CD4-positive, alpha-beta memory T cell (primary cell): ENCODE measurements at regions not wholly inside any gene's neighbourhood (a gene's known extent, or its start where the extent isn't known, plus 50 kb on each side); places are given as distances from the start of the nearest gene placed in this dataset.

Experiments used
- CTCF ChIA-PET: fragments of 350-600 bp; sonication (Branson Sonifier 250); formaldehyde crosslinking; loops from one replicate; lab custom pipeline; 2021; ENCODE audit warnings: inconsistent platforms; ENCODE audit not compliant: partially characterized antibody; lab: Charles Lee
- POLR2A ChIA-PET: fragments of 350-600 bp; sonication (Branson Sonifier 250); formaldehyde crosslinking; loops from one replicate; lab custom pipeline; 2021; ENCODE audit not compliant: partially characterized antibody; lab: Charles Lee
- DNase-seq, 5 donors: peaks; one replicate each; pipeline versions ENCODE4 v3.0.0 to v3.0.0-alpha.2; 2020 to 2022; ENCODE audit warnings: mixed read lengths in 1 of 5
- H3K27ac ChIP-seq: one replicate; pipeline ENCODE4 v1.7.0; 2013; ENCODE audit warnings: low read depth, low read length
- H3K27me3 ChIP-seq: 2 replicates; pipeline ENCODE4 v1.7.0; 2013; ENCODE audit warnings: mild to moderate bottlenecking, low read length, moderate library complexity; ENCODE audit not compliant: insufficient read depth
- H3K36me3 ChIP-seq: 2 replicates; pipeline ENCODE4 v1.7.0; 2013; ENCODE audit warnings: mild to moderate bottlenecking, low read length, moderate library complexity; ENCODE audit not compliant: insufficient read depth
- H3K4me1 ChIP-seq: 2 replicates; pipeline ENCODE4 v1.7.0; 2013; ENCODE audit warnings: mild to moderate bottlenecking, low read length, moderate library complexity; ENCODE audit not compliant: insufficient read depth
- H3K4me3 ChIP-seq, 2 donors: one replicate each; pipeline ENCODE4 v1.7.0; 2013; ENCODE audit warnings: low read length in 2 of 2, mild to moderate bottlenecking in 1 of 2
- H3K9me3 ChIP-seq, 2 donors: one replicate each; pipeline ENCODE4 v1.7.0; 2013; ENCODE audit warnings: low read length in 2 of 2, control low read depth in 1 of 2; ENCODE audit not compliant: control insufficient read depth in 1 of 2
- H3K27ac Mint-ChIP-seq, 7 donors: one replicate each; pipeline ENCODE4 v1.8.0; 2020 to 2021; ENCODE audit warnings: mixed read lengths in 7 of 7, mild to moderate bottlenecking in 6 of 7, inconsistent platforms in 3 of 7, moderate library complexity in 3 of 7
- H3K27me3 Mint-ChIP-seq, 2 donors: one replicate each; pipeline ENCODE4 v1.8.0; 2020 to 2021; ENCODE audit warnings: mixed read lengths in 2 of 2
- H3K36me3 Mint-ChIP-seq, 2 donors: one replicate each; pipeline ENCODE4 v1.8.0; 2020 to 2021; ENCODE audit warnings: mixed read lengths in 2 of 2, inconsistent platforms in 1 of 2, mild to moderate bottlenecking in 1 of 2
- H3K4me1 Mint-ChIP-seq, 4 donors: one replicate each; pipeline ENCODE4 v1.8.0; 2020 to 2021; ENCODE audit warnings: mixed read lengths in 4 of 4, mild to moderate bottlenecking in 1 of 4
- H3K4me3 Mint-ChIP-seq, 8 donors: one replicate each; pipeline ENCODE4 v1.8.0; 2020 to 2021; ENCODE audit warnings: mixed read lengths in 8 of 8, mild to moderate bottlenecking in 7 of 8, moderate library complexity in 6 of 8, inconsistent platforms in 3 of 8
- H3K9me3 Mint-ChIP-seq, 8 donors: one replicate each; pipeline ENCODE4 v1.8.0; 2020 to 2021; ENCODE audit warnings: mixed read lengths in 8 of 8, mild to moderate bottlenecking in 5 of 8, inconsistent platforms in 3 of 8, moderate library complexity in 1 of 8
- intact Hi-C: fragments of 100-400 bp; cut with micrococcal nuclease; formaldehyde crosslinking; loops from one replicate; pipeline ENCODE4 v1.15.1; 2023

DNA sequence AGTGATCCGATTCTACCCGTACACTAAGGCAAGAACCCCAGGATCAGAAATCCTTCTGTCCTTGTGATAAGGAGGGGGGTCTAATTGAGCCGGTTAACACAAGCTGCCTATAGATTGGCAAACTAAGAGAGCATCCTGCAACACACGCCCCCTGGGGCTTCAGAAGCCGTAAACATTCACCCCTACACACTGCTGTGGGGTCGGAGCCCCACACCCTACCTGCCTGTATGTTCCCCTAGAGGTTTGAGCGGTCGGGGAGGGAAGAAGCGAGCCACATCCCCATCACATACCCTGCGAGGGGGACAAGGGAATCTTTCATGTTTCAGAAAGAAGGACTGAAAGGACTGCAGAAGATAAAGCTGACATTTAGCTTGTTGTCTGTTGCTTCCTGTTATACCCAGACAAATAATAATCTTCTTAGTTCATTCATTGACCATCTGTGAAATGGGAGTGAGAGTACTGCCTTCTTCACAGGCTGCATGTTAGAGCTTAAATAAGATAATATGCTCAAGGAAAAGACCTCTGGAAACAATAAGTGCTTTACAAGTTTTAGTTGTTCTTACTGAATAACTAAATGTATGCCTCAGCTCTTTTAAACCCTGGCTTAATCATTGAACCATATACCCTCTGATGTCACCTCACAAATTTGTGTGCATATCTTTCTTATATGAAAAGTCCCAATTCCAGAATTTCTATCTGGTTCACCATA lies 74.2 kb upstream of the RNF217 start:
- no peaks in the 10 kb centered on the region for H3K9me3 ChIP-seq
- no peaks in the 10 kb centered on the region for H3K36me3 ChIP-seq
- ChIA-PET CTCF (interaction anchor here (0.9 kb wide), 1 partner anchor 16 kb away, joined by 3 read pairs; no protein-coding TSS in a partner anchor), POLR2A (no interaction called here)
- H3K27ac ChIP-seq, result no peak overlapping the region
- H3K4me3 ChIP-seq, result no peak overlapping the region
- no peak overlapping the region for H3K27ac Mint-ChIP-seq
- H3K27me3 Mint-ChIP-seq, result no peaks in the 10 kb centered on the region
- H3K27me3 ChIP-seq, result no peaks in the 10 kb centered on the region
- no peaks in the 10 kb centered on the region for H3K36me3 Mint-ChIP-seq
- DNase-seq, result no peak
- no peaks in the 10 kb centered on the region for H3K4me1 ChIP-seq
- H3K4me3 Mint-ChIP-seq, result no peak overlapping the region
- H3K9me3 Mint-ChIP-seq, result peaks cover 0 to 3% (median 0%) of the 10 kb centered on the region in 8 donors
- intact Hi-C loops, result no loop called here
- peaks cover 10 to 13% (median 12%) of the 10 kb centered on the region in 4 donors for H3K4me1 Mint-ChIP-seq

DNA sequence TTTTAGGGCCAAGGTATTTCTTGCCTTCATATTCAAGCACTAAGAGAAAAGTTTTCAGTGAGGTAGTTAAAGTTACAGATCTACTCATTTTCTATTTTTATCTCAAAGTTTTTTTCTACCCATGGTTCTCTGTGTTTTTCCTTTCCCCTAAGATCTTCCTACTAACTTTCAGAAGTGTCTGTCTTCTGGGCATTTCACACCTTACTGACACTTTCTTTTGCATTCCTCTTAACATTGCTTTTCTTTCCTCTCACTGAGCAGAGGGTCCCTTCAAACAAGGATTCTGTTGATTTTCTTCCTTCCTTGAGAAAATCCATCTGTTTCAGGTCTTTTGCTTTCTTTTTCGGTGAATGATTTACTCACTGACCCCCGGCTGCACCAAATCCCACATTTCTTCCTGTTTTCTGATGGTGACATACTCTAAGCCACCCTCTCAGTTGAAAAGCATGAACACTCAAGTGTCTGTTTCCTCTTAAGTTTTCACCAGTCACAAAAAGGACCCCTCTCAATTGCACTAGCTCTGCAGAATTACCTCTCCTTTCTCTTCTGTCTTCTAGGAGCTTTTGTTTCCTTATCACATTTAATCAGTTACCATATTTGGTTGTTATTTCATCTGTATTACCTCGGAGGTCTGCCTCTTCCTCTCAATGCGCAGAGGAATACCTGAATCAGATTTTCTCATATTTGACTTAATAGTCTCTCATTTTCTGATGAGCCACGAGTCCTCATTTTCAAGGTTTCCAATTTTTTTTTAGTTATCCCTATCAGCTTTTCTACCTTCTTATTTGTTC lies 73.5 kb upstream of the RNF217 start:
- Histone ChIP-seq H3K27ac (no peak overlapping the region), H3K4me3 (no peak overlapping the region), H3K4me1 (no peaks in the 10 kb centered on the region), H3K36me3 (no peaks in the 10 kb centered on the region), H3K9me3 (no peaks in the 10 kb centered on the region), H3K27me3 (no peaks in the 10 kb centered on the region)
- ChIA-PET CTCF (no interaction called here), POLR2A (no interaction called here)
- peaks cover 0 to 3% (median 0%) of the 10 kb centered on the region in 8 donors for H3K9me3 Mint-ChIP-seq
- intact Hi-C loops, result no loop called here
- H3K36me3 Mint-ChIP-seq, result no peaks in the 10 kb centered on the region
- DNase-seq, result no peak
- H3K4me3 Mint-ChIP-seq, result peak overlapping the region in 7 of 8 donors; percentile 22 to 78 (median 43)
- peaks cover 10 to 13% (median 12%) of the 10 kb centered on the region in 4 donors for H3K4me1 Mint-ChIP-seq
- no peaks in the 10 kb centered on the region for H3K27me3 Mint-ChIP-seq
- peak overlapping the region in 4 of 7 donors; percentile 1 to 43 (median 17) for H3K27ac Mint-ChIP-seq

DNA sequence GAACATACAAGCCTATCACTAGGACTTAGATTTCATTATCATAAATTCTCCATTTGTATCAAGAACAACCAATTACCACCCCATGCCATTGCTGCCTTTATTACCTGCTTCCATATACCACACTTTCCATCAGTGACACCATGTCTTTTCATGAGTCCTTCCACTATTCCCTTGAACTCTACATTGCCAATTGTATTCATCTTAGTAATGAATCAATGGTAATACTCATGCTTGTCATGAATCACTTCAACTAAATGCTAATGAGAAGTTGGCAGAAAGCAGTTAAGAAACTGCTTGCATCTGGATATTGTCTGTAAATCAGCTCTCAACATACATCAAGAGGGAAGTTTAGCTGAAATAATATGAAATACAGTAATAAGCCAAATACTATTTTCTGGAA lies 61.2 kb upstream of the RNF217 start:
- Mint-ChIP-seq H3K27ac (no peak overlapping the region), H3K4me1 (no peaks in the 10 kb centered on the region), H3K27me3 (peaks cover 0 to 1% of the 10 kb centered on the region in 2 donors), H3K9me3 (no peaks in the 10 kb centered on the region), H3K36me3 (no peaks in the 10 kb centered on the region), H3K4me3 (no peak overlapping the region)
- H3K27ac ChIP-seq, result no peak overlapping the region
- H3K4me1 ChIP-seq, result no peaks in the 10 kb centered on the region
- CTCF ChIA-PET, result interaction anchor here (0.9 kb wide), 1 partner anchor 252 kb away, joined by 3 read pairs; the partner anchor contains the start of gene TPD52L1
- intact Hi-C loops, result no loop called here
- H3K27me3 ChIP-seq, result no peaks in the 10 kb centered on the region
- no peak overlapping the region for H3K4me3 ChIP-seq
- POLR2A ChIA-PET, result no interaction called here
- H3K9me3 ChIP-seq, result no peaks in the 10 kb centered on the region
- H3K36me3 ChIP-seq, result no peaks in the 10 kb centered on the region
- no peak for DNase-seq

DNA sequence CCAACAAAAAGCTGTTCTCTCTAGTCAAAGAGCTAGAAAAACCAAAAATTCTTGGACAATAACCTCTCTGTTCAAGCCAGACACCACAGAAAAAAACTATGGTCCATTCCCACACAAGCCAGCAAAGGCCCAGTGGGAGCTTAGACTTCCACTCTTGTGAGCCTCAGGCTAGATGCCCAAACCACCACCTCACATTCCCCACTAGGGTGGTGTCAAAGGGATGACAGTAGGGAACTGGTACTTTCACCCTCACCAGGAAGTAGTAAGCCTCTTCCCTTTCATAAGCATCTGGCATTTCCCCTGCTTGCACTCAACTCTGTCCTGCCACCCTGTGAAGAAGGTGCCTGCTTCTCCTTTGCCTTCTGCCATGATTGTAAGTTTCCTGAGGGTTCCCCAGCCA lies 58.4 kb upstream of the RNF217 start:
- Mint-ChIP-seq H3K4me3 (no peak overlapping the region), H3K27me3 (peaks cover 0 to 1% of the 10 kb centered on the region in 2 donors), H3K9me3 (peaks cover 0 to 2% (median 0%) of the 10 kb centered on the region in 8 donors), H3K27ac (no peak overlapping the region), H3K4me1 (no peaks in the 10 kb centered on the region), H3K36me3 (no peaks in the 10 kb centered on the region)
- Histone ChIP-seq H3K4me1 (no peaks in the 10 kb centered on the region), H3K4me3 (no peak overlapping the region), H3K36me3 (no peaks in the 10 kb centered on the region), H3K27ac (no peak overlapping the region), H3K27me3 (no peaks in the 10 kb centered on the region), H3K9me3 (no peaks in the 10 kb centered on the region)
- POLR2A ChIA-PET, result no interaction called here
- CTCF ChIA-PET, result no interaction called here
- intact Hi-C loops, result no loop called here
- no peak for DNase-seq

DNA sequence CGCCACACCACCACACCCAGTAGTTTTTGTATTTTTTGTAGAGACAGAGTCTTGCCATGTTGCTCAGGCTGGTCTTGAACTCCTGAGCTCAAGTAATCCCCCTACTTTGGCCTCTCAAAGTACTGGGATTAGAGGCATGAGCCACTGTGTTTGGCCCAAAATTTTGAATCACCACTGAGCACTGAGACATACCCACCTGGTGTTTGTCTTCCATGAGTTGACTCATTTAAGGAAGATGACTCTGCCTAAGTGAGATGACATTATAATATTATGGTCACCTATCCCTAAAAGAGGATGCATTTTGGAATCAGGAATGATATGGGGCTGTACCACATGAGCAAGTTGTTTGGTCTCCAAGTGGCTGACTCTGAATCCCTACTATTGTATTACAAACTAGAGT lies 54.6 kb upstream of the RNF217 start:
- Mint-ChIP-seq H3K9me3 (peaks cover 0 to 2% (median 0%) of the 10 kb centered on the region in 8 donors), H3K4me3 (no peak overlapping the region), H3K27me3 (peaks cover 0 to 1% of the 10 kb centered on the region in 2 donors), H3K27ac (no peak overlapping the region), H3K36me3 (no peaks in the 10 kb centered on the region), H3K4me1 (no peaks in the 10 kb centered on the region)
- DNase-seq, result no peak
- no peaks in the 10 kb centered on the region for H3K36me3 ChIP-seq
- H3K4me3 ChIP-seq, result no peak overlapping the region
- no peaks in the 10 kb centered on the region for H3K4me1 ChIP-seq
- H3K27ac ChIP-seq, result no peak overlapping the region
- ChIA-PET CTCF (no interaction called here), POLR2A (no interaction called here)
- no peaks in the 10 kb centered on the region for H3K27me3 ChIP-seq
- intact Hi-C loops, result no loop called here
- H3K9me3 ChIP-seq, result no peaks in the 10 kb centered on the region
